ENCODE measurements at regions not wholly inside any gene's neighbourhood (a gene's known extent, or its start where the extent isn't known, plus 50 kb on each side); places are given as distances from the start of the nearest gene placed in this dataset.

GRCh38 chr12:41963398-41963797, 181.3 kb downstream of the GXYLT1 start:
- H3K4me3 ChIP-seq (replicated peaks; ENCODE audit: low read depth, low read length): no peak overlapping the region
- TF ChIP-seq CTCF (IDR thresholded peaks at IDR 0.05; ENCODE audit: insufficient read depth, low read length, poor library complexity, severe bottlenecking): no peak
- DNase-seq (ENCODE audit: extremely low read depth, insufficient read length): no peak
- H3K36me3 ChIP-seq (ENCODE audit: control insufficient read depth, insufficient read depth, low read length): no peaks in the 10 kb centered on the region
- H3K27me3 ChIP-seq (replicated peaks; ENCODE audit: control insufficient read depth, insufficient read depth, low read length): no peaks in the 10 kb centered on the region

- no peak for DNase-seq (ENCODE audit: extremely low read depth, insufficient read length)
- Histone ChIP-seq H3K4me3 (replicated peaks; ENCODE audit: low read depth, low read length) (no peak overlapping the region), H3K36me3 (ENCODE audit: control insufficient read depth, insufficient read depth, low read length) (no peaks in the 10 kb centered on the region), H3K27me3 (replicated peaks; ENCODE audit: control insufficient read depth, insufficient read depth, low read length) (no peaks in the 10 kb centered on the region)
- TF ChIP-seq CTCF (IDR thresholded peaks at IDR 0.05; ENCODE audit: insufficient read depth, low read length, poor library complexity, severe bottlenecking): no peak
These were observed 182.5 kb downstream of the GXYLT1 start for GRCh38 chr12:41962171-41962572.

- H3K36me3 ChIP-seq (ENCODE audit: control insufficient read depth, insufficient read depth, low read length): no peaks in the 10 kb centered on the region
- no peak overlapping the region for H3K4me3 ChIP-seq (replicated peaks; ENCODE audit: low read depth, low read length)
- H3K27me3 ChIP-seq (replicated peaks; ENCODE audit: control insufficient read depth, insufficient read depth, low read length): no peaks in the 10 kb centered on the region
- DNase-seq (ENCODE audit: extremely low read depth, insufficient read length): no peak
- TF ChIP-seq CTCF (IDR thresholded peaks at IDR 0.05; ENCODE audit: insufficient read depth, low read length, poor library complexity, severe bottlenecking): no peak
These were observed 185.4 kb downstream of the GXYLT1 start for GRCh38 chr12:41959271-41959670.

GRCh38 chr12:41956353-41956752, 188.3 kb downstream of the GXYLT1 start:
- H3K4me3 ChIP-seq (replicated peaks; ENCODE audit: low read depth, low read length): no peak overlapping the region
- no peaks in the 10 kb centered on the region for H3K27me3 ChIP-seq (replicated peaks; ENCODE audit: control insufficient read depth, insufficient read depth, low read length)
- H3K36me3 ChIP-seq (ENCODE audit: control insufficient read depth, insufficient read depth, low read length): no peaks in the 10 kb centered on the region
- TF ChIP-seq CTCF (IDR thresholded peaks at IDR 0.05; ENCODE audit: insufficient read depth, low read length, poor library complexity, severe bottlenecking): no peak
- no peak for DNase-seq (ENCODE audit: extremely low read depth, insufficient read length)

- H3K4me3 ChIP-seq (replicated peaks; ENCODE audit: low read depth, low read length): no peak overlapping the region
- no peaks in the 10 kb centered on the region for H3K27me3 ChIP-seq (replicated peaks; ENCODE audit: control insufficient read depth, insufficient read depth, low read length)
- TF ChIP-seq CTCF (IDR thresholded peaks at IDR 0.05; ENCODE audit: insufficient read depth, low read length, poor library complexity, severe bottlenecking): no peak
- no peak for DNase-seq (ENCODE audit: extremely low read depth, insufficient read length)
- no peaks in the 10 kb centered on the region for H3K36me3 ChIP-seq (ENCODE audit: control insufficient read depth, insufficient read depth, low read length)
These were observed 194.2 kb downstream of the GXYLT1 start for GRCh38 chr12:41950455-41950854.

- H3K27me3 ChIP-seq (replicated peaks; ENCODE audit: control insufficient read depth, insufficient read depth, low read length): no peaks in the 10 kb centered on the region
- no peak overlapping the region for H3K4me3 ChIP-seq (replicated peaks; ENCODE audit: low read depth, low read length)
- no peaks in the 10 kb centered on the region for H3K36me3 ChIP-seq (ENCODE audit: control insufficient read depth, insufficient read depth, low read length)
- no peak for DNase-seq (ENCODE audit: extremely low read depth, insufficient read length)
- no peak for TF ChIP-seq CTCF (IDR thresholded peaks at IDR 0.05; ENCODE audit: insufficient read depth, low read length, poor library complexity, severe bottlenecking)
These were observed 198.6 kb downstream of the GXYLT1 start for GRCh38 chr12:41946106-41946505.
